Heart right ventricle (tissue), 16 donors: ENCODE measurements at regions not wholly inside any gene's neighbourhood (a gene's known extent, or its start where the extent isn't known, plus 50 kb on each side); places are given as distances from the start of the nearest gene placed in this dataset.

ENCODE experiments used
- ATAC-seq, 8 donors: fragments of 200-7000 bp; cut with Tn5 transposase; one replicate each; pipeline ENCODE4 v1.9.1; 2020; ENCODE audit warnings: mild to moderate bottlenecking in 8 of 8, moderate library complexity in 8 of 8, moderate number of reproducible peaks in 1 of 8
- DNase-seq, 2 donors: peaks; one replicate each; pipeline ENCODE4 v3.0.0-alpha.2; 2020
- H3K27ac ChIP-seq, 10 donors: fragments of 200-600 bp; sonication (generic) in 2 of 10; one replicate each; pipeline versions ENCODE4 v1.5.0 to v1.8.0; 2020 to 2022; ENCODE audit warnings: mild to moderate bottlenecking in 3 of 10
- H3K27me3 ChIP-seq, 7 donors: fragments of 200-600 bp; one replicate each; pipeline ENCODE4 v1.8.0; 2021 to 2022; ENCODE audit warnings: mild to moderate bottlenecking in 2 of 7
- H3K36me3 ChIP-seq, 9 donors: fragments of 200-600 bp; sonication (generic) in 1 of 9; one replicate each; pipeline versions ENCODE4 v1.5.0 to v1.8.0; 2020 to 2022; ENCODE audit warnings: mild to moderate bottlenecking in 2 of 9
- H3K4me1 ChIP-seq, 9 donors: fragments of 200-600 bp; sonication (generic) in 1 of 9; one replicate each; pipeline versions ENCODE4 v1.5.0 to v1.8.0; 2020 to 2022; ENCODE audit warnings: mild to moderate bottlenecking in 4 of 9
- H3K4me3 ChIP-seq, 10 donors: fragments of 200-600 bp; sonication (generic) in 2 of 10; one replicate each; pipeline versions ENCODE4 v1.5.0 to v1.8.0; 2020 to 2022; ENCODE audit warnings: mild to moderate bottlenecking in 7 of 10, moderate library complexity in 2 of 10
- H3K9me3 ChIP-seq, 11 donors: fragments of 200-600 bp in 10 of 11; sonication (generic) in 2 of 11; one replicate each; pipeline versions ENCODE4 v1.5.0 to v1.8.0; 2013 to 2022; ENCODE audit warnings: mild to moderate bottlenecking in 2 of 11, control low read depth in 1 of 11, moderate library complexity in 1 of 11
- CTCF ChIP-seq, 9 donors: fragments of 200-600 bp; sonication (generic) in 2 of 9; IDR thresholded peaks; one replicate each; pipeline versions ENCODE4 v1.5.0 to v1.8.0; 2021 to 2022; ENCODE audit warnings: antibody characterized with exemption in 9 of 9, mild to moderate bottlenecking in 5 of 9, moderate library complexity in 1 of 9
- WGBS, 2 donors: extraction: QIAGEN DNeasy Blood & Tissue Kit; methylation state at CpG; one replicate each; pipeline ENCODE4 v1.1.7; 2013; ENCODE audit warnings: inconsistent platforms in 1 of 2; 5-methylcytosine and 5-hydroxymethylcytosine counted together
- intact Hi-C, 10 donors: fragments of 100-400 bp; cut with DNase I; formaldehyde crosslinking; loops; one replicate each; pipeline versions ENCODE4 v1.11.1 to v1.14.2; 2022
- donor health status: Arrhythmogenic right ventricular cardiomyopathy.
- donor health status: ischemic (EF 13 %, LVEDD 7.1; RV severe dilation, severe dysfunction).
- donor health status: healthy with polysubstance abuse.
- donor health status: DM: no; HTN: yes; CAD: no.
- donor health status: DM: no; HTN: no; CAD: no.
- donor health status: ischemic (EF 25% LVEDD 6.9; RV normal size, moderate dysfunction).
- donor health status: ischemic (EF 25% LVEDD 5.7; RV mildly dilated, moderate dysfunction).
- donor health status: healthy.
- donor health status: DM: yes; HTN: yes; CAD: no.
- donor health status: Ischemic cardiomyopathy.
- donor health status: ischemic (EF 35%, LVEDD 5.7; RV mildly dilated, moderate dysfunction).
- donor health status: nonischemic (EF 11% LVEDD 7.7; RV severe dilation, severe dysfunction).
- donor health status: DM: yes; HTN: yes; CAD: no.
- donor health status: PGD.
- donor health status: ischemic (EF 29% LVEDD 5.4; RV normal size, mild dysfunction).
- donor health status: nonischemic (EF 23%, LVEDD 6.1; RV moderate dilation, normal function).

GRCh38 chrX:121931567-121931966, 884.2 kb downstream of the GLUD2 start:
- ATAC-seq (no peak), DNase-seq (no peak)
- WGBS, 2 donors = 74 to 85% methylated on average over 2 of the region's 2 CpGs
- H3K36me3 ChIP-seq = no peaks in the 10 kb centered on the region
- no peaks in the 10 kb centered on the region for H3K4me1 ChIP-seq
- no peak overlapping the region for H3K4me3 ChIP-seq
- H3K27ac ChIP-seq = no peak overlapping the region
- no peak for TF ChIP-seq CTCF (IDR thresholded peaks at IDR 0.05)
- intact Hi-C loops = no loop called here
- peaks cover 0 to 11% (median 0%) of the 10 kb centered on the region in 11 donors for H3K9me3 ChIP-seq
- no peaks in the 10 kb centered on the region for H3K27me3 ChIP-seq

GRCh38 chrX:121932688-121933087, 885.3 kb downstream of the GLUD2 start:
- 62% methylated on average over 2 of the region's 2 CpGs for WGBS, 2 donors
- no peak for ATAC-seq
- Histone ChIP-seq H3K4me3 (no peak overlapping the region), H3K4me1 (no peaks in the 10 kb centered on the region), H3K27me3 (no peaks in the 10 kb centered on the region), H3K9me3 (peaks cover 0 to 11% (median 0%) of the 10 kb centered on the region in 11 donors), H3K36me3 (no peaks in the 10 kb centered on the region), H3K27ac (no peak overlapping the region)
- no peak for TF ChIP-seq CTCF (IDR thresholded peaks at IDR 0.05)
- intact Hi-C loops = no loop called here
- no peak for DNase-seq

GRCh38 chrX:121949041-121949760, 901.8 kb downstream of the GLUD2 start:
- Histone ChIP-seq H3K9me3 (peaks cover 0 to 11% (median 0%) of the 10 kb centered on the region in 11 donors), H3K27ac (no peak overlapping the region), H3K4me3 (no peak overlapping the region), H3K27me3 (no peaks in the 10 kb centered on the region), H3K4me1 (no peaks in the 10 kb centered on the region), H3K36me3 (no peaks in the 10 kb centered on the region)
- ATAC-seq = no peak
- intact Hi-C loops = no loop called here
- no peak for DNase-seq
- 72 to 73% methylated on average over 7 of the region's 7 CpGs for WGBS, 2 donors
- no peak for TF ChIP-seq CTCF (IDR thresholded peaks at IDR 0.05)

GRCh38 chrX:121958886-121959285, 911.5 kb downstream of the GLUD2 start:
- Histone ChIP-seq H3K4me1 (no peaks in the 10 kb centered on the region), H3K9me3 (peaks cover 0 to 24% (median 0%) of the 10 kb centered on the region in 11 donors), H3K27ac (no peak overlapping the region), H3K27me3 (no peaks in the 10 kb centered on the region), H3K4me3 (no peak overlapping the region), H3K36me3 (no peaks in the 10 kb centered on the region)
- ATAC-seq (no peak), DNase-seq (no peak)
- TF ChIP-seq CTCF (IDR thresholded peaks at IDR 0.05) = no peak
- intact Hi-C loops = no loop called here
